ENCODE measurements at regions not wholly inside any gene's neighbourhood (a gene's known extent, or its start where the extent isn't known, plus 50 kb on each side); places are given as distances from the start of the nearest gene placed in this dataset.

DNA sequence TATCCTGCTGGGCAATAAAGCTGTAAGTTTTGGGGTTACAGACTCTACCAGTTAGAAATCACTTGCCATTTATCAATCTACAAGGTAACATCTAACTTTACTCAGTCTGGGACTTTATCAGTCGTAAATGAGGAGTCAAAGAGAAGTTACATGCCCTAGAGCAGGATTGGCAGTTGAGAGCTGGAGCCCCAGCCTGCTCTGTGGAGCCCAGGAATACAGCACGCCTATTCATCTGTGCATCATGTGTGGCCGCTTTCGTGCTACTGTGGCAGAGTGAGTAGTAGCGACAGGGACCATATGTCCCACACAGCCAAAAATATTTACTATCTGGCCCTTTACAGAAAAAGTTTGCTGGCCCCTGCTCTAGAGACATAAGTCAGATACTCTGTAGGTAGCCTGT is 152.5 kb upstream of the NTRK2 start:
- no peaks in the 10 kb centered on the region for H3K4me1 ChIP-seq (ENCODE audit: insufficient read depth, low read length)
- BruUV-seq (replicated peaks), result no TSS peak
- no peak overlapping the region for H2AFZ ChIP-seq (ENCODE audit: low read length)
- no peak overlapping the region for H3K9ac ChIP-seq (ENCODE audit: insufficient read depth, low read depth, low read length)
- ChIA-PET CTCF (ENCODE audit: low intra/inter-chr PET ratio, low total read pairs) (no interaction called here), POLR2A (no interaction called here)
- FAIRE-seq (no peak), DNase-seq (ENCODE audit: low spot score) (no peak), ATAC-seq (no peak)
- H4K20me1 ChIP-seq (ENCODE audit: insufficient read depth, low read length), result no peaks in the 10 kb centered on the region
- no peaks in the 10 kb centered on the region for H3K27me3 ChIP-seq (ENCODE audit: control insufficient read depth in 1 of 2, insufficient read depth in 2 of 2, low read length in 2 of 2)
- intact Hi-C loops (cut with micrococcal nuclease; ENCODE audit: unreplicated experiment), result no loop called here
- H3K4me2 ChIP-seq (ENCODE audit: low read depth, low read length), result no peak overlapping the region
- no peak overlapping the region for H3K4me3 ChIP-seq (replicated peaks in 1 of 3; ENCODE audit: insufficient read depth in 1 of 3, low read depth in 2 of 3, low read length in 3 of 3)
- no peaks in the 10 kb centered on the region for H3K9me3 ChIP-seq (ENCODE audit: low read length)
- no peak overlapping the region for H3K27ac ChIP-seq (ENCODE audit: extremely low read length, insufficient read depth, low read length)
- no peaks in the 10 kb centered on the region for H3K79me2 ChIP-seq (ENCODE audit: insufficient read depth, low read length)
- in situ Hi-C loops (cut with HindIII; ENCODE audit: extremely low pct_ligation_motif_present, low pct_unique_long_range_greater_than_20kb), result no loop called here
- 0% methylated on average over 1 of the region's 5 CpGs for WGBS (ENCODE audit: low lambda C conversion rate)
- TF ChIP-seq POLR2A (IDR thresholded peaks at IDR 0.05; ENCODE audit: insufficient read depth in 1 of 2, low read depth in 2 of 2, low read length in 2 of 2) (no peak), ZKSCAN5 (CRISPR knock-in tag; IDR thresholded peaks at IDR 0.05) (no peak)
- TF ChIP-seq, protein P1, sequence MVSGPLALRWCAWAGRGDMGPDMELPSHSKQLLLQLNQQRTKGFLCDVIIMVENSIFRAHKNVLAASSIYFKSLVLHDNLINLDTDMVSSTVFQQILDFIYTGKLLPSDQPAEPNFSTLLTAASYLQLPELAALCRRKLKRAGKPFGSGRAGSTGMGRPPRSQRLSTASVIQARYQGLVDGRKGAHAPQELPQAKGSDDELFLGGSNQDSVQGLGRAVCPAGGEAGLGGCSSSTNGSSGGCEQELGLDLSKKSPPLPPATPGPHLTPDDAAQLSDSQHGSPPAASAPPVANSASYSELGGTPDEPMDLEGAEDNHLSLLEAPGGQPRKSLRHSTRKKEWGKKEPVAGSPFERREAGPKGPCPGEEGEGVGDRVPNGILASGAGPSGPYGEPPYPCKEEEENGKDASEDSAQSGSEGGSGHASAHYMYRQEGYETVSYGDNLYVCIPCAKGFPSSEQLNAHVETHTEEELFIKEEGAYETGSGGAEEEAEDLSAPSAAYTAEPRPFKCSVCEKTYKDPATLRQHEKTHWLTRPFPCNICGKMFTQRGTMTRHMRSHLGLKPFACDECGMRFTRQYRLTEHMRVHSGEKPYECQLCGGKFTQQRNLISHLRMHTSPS (CRISPR knock-in tag; IDR thresholded peaks at IDR 0.05; ENCODE audit: low read depth), result no peak
- H3K36me3 ChIP-seq (replicated peaks in 1 of 2; ENCODE audit: control insufficient read depth in 1 of 2, insufficient read depth in 2 of 2, low read length in 2 of 2), result no peaks in the 10 kb centered on the region

DNA sequence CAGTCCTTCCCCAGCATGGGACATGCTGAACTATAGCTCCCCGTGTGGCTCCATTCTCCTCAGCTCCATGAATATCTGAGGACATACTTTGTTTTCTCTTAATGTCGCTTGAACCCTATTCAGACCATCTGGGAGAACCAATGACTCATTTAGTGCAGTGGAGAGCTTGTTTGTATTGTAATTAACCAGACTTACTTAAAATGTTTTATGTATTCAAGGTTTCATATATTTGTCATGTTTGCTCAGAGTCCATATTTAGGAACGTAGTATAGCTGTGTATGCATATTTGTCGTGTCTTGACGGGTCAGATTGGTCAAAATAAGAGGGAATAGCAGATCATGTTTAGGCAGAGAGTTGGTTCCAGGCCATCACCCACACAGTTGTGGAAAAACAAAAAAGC is 150.1 kb upstream of the NTRK2 start:
- TF ChIP-seq ZNF549 (CRISPR knock-in tag; IDR thresholded peaks at IDR 0.05), result no peak
- no peak for TF ChIP-seq CBX5 (CRISPR knock-in tag; IDR thresholded peaks at IDR 0.05; ENCODE audit: borderline replicate concordance)
- no peak for TF ChIP-seq PPARG (CRISPR knock-in tag; conservative IDR thresholded peaks at IDR 0.05)
- no peak overlapping the region for H3K27ac ChIP-seq (ENCODE audit: extremely low read length, insufficient read depth, low read length)
- no peaks in the 10 kb centered on the region for H3K9me3 ChIP-seq (ENCODE audit: low read length)
- intact Hi-C loops (cut with micrococcal nuclease; ENCODE audit: unreplicated experiment) (no loop called here), in situ Hi-C loops (cut with HindIII; ENCODE audit: extremely low pct_ligation_motif_present, low pct_unique_long_range_greater_than_20kb) (no loop called here)
- ATAC-seq (no peak), FAIRE-seq (no peak), DNase-seq (ENCODE audit: low spot score) (no peak)
- no peaks in the 10 kb centered on the region for H4K20me1 ChIP-seq (ENCODE audit: insufficient read depth, low read length)
- H3K4me2 ChIP-seq (ENCODE audit: low read depth, low read length), result no peak overlapping the region
- no peak overlapping the region for H3K4me3 ChIP-seq (replicated peaks in 1 of 3; ENCODE audit: insufficient read depth in 1 of 3, low read depth in 2 of 3, low read length in 3 of 3)
- H3K36me3 ChIP-seq (replicated peaks in 1 of 2; ENCODE audit: control insufficient read depth in 1 of 2, insufficient read depth in 2 of 2, low read length in 2 of 2), result no peaks in the 10 kb centered on the region
- no TSS peak for BruUV-seq (replicated peaks)
- CTCF ChIA-PET (ENCODE audit: low intra/inter-chr PET ratio, low total read pairs), result no interaction called here
- no peak overlapping the region for H2AFZ ChIP-seq (ENCODE audit: low read length)
- H3K4me1 ChIP-seq (ENCODE audit: insufficient read depth, low read length), result no peaks in the 10 kb centered on the region
- H3K27me3 ChIP-seq (ENCODE audit: control insufficient read depth in 1 of 2, insufficient read depth in 2 of 2, low read length in 2 of 2), result no peaks in the 10 kb centered on the region
- H3K9ac ChIP-seq (ENCODE audit: insufficient read depth, low read depth, low read length), result no peak overlapping the region
- 2% methylated on average over 5 of the region's 5 CpGs for WGBS (ENCODE audit: low lambda C conversion rate)
- POLR2A ChIA-PET, result no interaction called here
- H3K79me2 ChIP-seq (ENCODE audit: insufficient read depth, low read length), result no peaks in the 10 kb centered on the region

All from HepG2 (cell line).